Gastrocnemius medialis (tissue), 4 donors: ENCODE measurements at regions not wholly inside any gene's neighbourhood (a gene's known extent, or its start where the extent isn't known, plus 50 kb on each side); places are given as distances from the start of the nearest gene placed in this dataset.

Source experiments
- ATAC-seq, 2 donors: fragments of 150-250 bp; one replicate each; pipeline ENCODE4 v1.9.1; 2016
- DNase-seq, 2 donors: peaks; one replicate each; pipeline ENCODE4 v3.0.0-alpha.2; 2019
- H3K27ac ChIP-seq, 4 donors: fragments of 200-600 bp; sonication (generic); 1 replicate in 1 of 4; 2 replicates in 3 of 4; pipeline ENCODE4 v1.5.1; 2016 to 2018; ENCODE audit warnings: mild to moderate bottlenecking in 2 of 4, moderate library complexity in 1 of 4
- H3K27me3 ChIP-seq, 3 donors: fragments of 200-600 bp; sonication (generic) in 2 of 3; 1 replicate in 1 of 3; 2 replicates in 2 of 3; pipeline versions ENCODE4 v1.5.1 to v1.6.0; 2016 to 2019; ENCODE audit warnings: mild to moderate bottlenecking in 1 of 3, moderate library complexity in 1 of 3
- H3K36me3 ChIP-seq, 2 donors: fragments of 200-600 bp; sonication (generic) in 1 of 2; one replicate each; pipeline ENCODE4 v1.5.1; 2017 to 2018
- H3K4me1 ChIP-seq, 2 donors: fragments of 200-600 bp; sonication (generic) in 1 of 2; one replicate each; pipeline ENCODE4 v1.5.1; 2016 to 2017; ENCODE audit warnings: mild to moderate bottlenecking in 2 of 2
- H3K4me3 ChIP-seq, 4 donors: fragments of 200-600 bp; sonication (generic) in 3 of 4; 1 replicate in 1 of 4; 2 replicates in 3 of 4; pipeline ENCODE4 v1.5.1; 2016 to 2019; ENCODE audit warnings: mild to moderate bottlenecking in 2 of 4
- H3K9me3 ChIP-seq, 3 donors: fragments of 200-600 bp; sonication (generic) in 2 of 3; 1 replicate in 1 of 3; 2 replicates in 2 of 3; pipeline ENCODE4 v1.5.1; 2016 to 2019
- POLR2A ChIP-seq, 2 donors: fragments of 450-650 bp; IDR thresholded peaks; one replicate each; pipeline ENCODE4 v1.6.1; 2017; ENCODE audit warnings: antibody characterized with exemption in 2 of 2, mild to moderate bottlenecking in 2 of 2, moderate library complexity in 2 of 2
- in situ Hi-C, 4 donors: fragments of 200-750 bp; cut with MboI; loops; one replicate each; pipeline versions ENCODE4 v1.15.0 to v1.8.0; 2017; ENCODE audit warnings: low sequenced_read_pairs in 4 of 4
- intact Hi-C: fragments of 100-400 bp; cut with DNase I; formaldehyde crosslinking; loops from one replicate; pipeline ENCODE4 v1.15.1; 2023; ENCODE audit warnings: low total_unique reads
- TF ChIP-seq, protein P1 (sequence below), 5 experiments: fragments of 450-650 bp in 3 of 5; fragments of 200-600 bp in 2 of 5; sonication (generic) in 2 of 5; IDR thresholded peaks in 4 of 5; conservative IDR thresholded peaks in 1 of 5; 1 replicate in 4 of 5; 2 replicates in 1 of 5; pipeline ENCODE4 v1.5.1; 2016 to 2019; ENCODE audit warnings: antibody characterized with exemption in 5 of 5, mild to moderate bottlenecking in 3 of 5, moderate library complexity in 3 of 5

DNA sequence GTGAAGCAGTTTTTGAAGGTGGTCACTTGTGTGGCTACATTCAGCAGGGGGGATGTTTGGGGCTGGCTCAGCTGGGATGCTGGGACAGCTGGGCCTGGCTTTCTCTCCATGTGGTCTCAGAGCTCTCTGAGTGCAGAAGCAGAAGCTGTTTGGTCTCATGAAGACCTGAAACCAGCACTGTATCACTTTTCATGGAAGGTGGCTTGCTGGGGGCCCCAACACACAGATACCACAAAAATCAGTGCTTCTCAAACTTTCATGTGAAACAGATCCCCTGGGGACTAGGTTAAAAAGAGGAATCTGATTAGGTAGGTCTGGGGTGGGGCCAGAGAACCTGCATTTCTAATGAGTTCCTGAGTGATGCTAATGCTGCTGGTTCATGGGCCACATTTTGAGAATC, 347.3 kb downstream of the DHX35 start:
- no peak overlapping the region for H3K27ac ChIP-seq
- DNase-seq, result no peak
- no peak for TF ChIP-seq POLR2A (IDR thresholded peaks at IDR 0.05)
- TF ChIP-seq, protein P1, sequence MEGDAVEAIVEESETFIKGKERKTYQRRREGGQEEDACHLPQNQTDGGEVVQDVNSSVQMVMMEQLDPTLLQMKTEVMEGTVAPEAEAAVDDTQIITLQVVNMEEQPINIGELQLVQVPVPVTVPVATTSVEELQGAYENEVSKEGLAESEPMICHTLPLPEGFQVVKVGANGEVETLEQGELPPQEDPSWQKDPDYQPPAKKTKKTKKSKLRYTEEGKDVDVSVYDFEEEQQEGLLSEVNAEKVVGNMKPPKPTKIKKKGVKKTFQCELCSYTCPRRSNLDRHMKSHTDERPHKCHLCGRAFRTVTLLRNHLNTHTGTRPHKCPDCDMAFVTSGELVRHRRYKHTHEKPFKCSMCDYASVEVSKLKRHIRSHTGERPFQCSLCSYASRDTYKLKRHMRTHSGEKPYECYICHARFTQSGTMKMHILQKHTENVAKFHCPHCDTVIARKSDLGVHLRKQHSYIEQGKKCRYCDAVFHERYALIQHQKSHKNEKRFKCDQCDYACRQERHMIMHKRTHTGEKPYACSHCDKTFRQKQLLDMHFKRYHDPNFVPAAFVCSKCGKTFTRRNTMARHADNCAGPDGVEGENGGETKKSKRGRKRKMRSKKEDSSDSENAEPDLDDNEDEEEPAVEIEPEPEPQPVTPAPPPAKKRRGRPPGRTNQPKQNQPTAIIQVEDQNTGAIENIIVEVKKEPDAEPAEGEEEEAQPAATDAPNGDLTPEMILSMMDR (IDR thresholded peaks at IDR 0.05 in 4 of 5, conservative IDR thresholded peaks at IDR 0.05 in 1 of 5), result no peak
- intact Hi-C loops (no loop called here), in situ Hi-C loops (no loop called here)
- no peaks in the 10 kb centered on the region for H3K36me3 ChIP-seq
- no peak overlapping the region for H3K4me3 ChIP-seq
- no peak for ATAC-seq
- H3K9me3 ChIP-seq, result no peaks in the 10 kb centered on the region
- no peaks in the 10 kb centered on the region for H3K27me3 ChIP-seq
- no peaks in the 10 kb centered on the region for H3K4me1 ChIP-seq

DNA sequence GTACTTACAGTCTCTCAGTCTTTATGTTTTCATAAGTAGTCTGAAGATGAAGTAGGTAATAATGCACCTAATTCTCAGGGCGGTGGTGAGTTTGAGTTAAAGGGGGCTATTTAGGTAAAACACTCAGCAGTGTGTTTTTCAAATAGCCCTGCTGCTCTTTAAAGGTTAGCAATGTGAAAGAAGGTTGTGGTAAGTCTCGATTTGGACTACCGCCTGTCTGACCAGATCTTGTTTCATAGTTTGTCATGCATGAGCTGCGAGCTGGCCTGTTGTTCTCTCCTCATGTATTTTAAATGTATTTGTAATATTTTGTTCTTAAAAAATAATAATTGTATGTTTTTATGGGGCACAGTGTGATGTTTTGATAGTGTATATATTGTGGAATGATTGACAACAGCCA, 340.2 kb downstream of the DHX35 start:
- DNase-seq, result no peak
- intact Hi-C loops, result no loop called here
- Histone ChIP-seq H3K36me3 (no peaks in the 10 kb centered on the region), H3K9me3 (no peaks in the 10 kb centered on the region), H3K4me1 (no peaks in the 10 kb centered on the region), H3K27me3 (no peaks in the 10 kb centered on the region), H3K27ac (no peak overlapping the region), H3K4me3 (no peak overlapping the region)
- in situ Hi-C loops, result no loop called here
- TF ChIP-seq, protein P1 (IDR thresholded peaks at IDR 0.05 in 4 of 5, conservative IDR thresholded peaks at IDR 0.05 in 1 of 5), result no peak
- no peak for TF ChIP-seq POLR2A (IDR thresholded peaks at IDR 0.05)
- ATAC-seq, result no peak

DNA sequence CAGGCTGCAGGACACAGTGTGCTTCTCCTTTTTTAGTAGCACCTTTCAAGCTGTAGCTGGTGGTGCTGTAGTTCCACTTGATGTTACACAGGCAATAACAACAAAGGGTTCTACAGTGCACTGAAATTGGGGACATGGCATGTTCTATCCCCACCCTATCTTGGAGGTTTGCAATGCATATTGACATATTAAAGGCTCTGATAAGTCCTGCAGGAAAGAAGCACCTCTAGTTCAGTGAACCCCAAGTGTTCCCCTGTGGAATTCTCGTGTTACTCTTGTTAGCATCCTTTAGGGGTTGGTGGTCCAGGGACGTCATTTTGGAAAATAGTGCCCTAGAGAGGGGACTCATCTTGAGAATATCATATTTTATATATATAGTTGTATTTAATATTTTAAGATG, 337.6 kb downstream of the DHX35 start:
- Histone ChIP-seq H3K27me3 (no peaks in the 10 kb centered on the region), H3K27ac (no peak overlapping the region), H3K36me3 (no peaks in the 10 kb centered on the region), H3K9me3 (no peaks in the 10 kb centered on the region), H3K4me3 (no peak overlapping the region), H3K4me1 (no peaks in the 10 kb centered on the region)
- ATAC-seq, result no peak
- intact Hi-C loops (no loop called here), in situ Hi-C loops (no loop called here)
- DNase-seq, result no peak
- TF ChIP-seq, protein P1 (IDR thresholded peaks at IDR 0.05 in 4 of 5, conservative IDR thresholded peaks at IDR 0.05 in 1 of 5), result no peak
- TF ChIP-seq POLR2A (IDR thresholded peaks at IDR 0.05), result no peak

DNA sequence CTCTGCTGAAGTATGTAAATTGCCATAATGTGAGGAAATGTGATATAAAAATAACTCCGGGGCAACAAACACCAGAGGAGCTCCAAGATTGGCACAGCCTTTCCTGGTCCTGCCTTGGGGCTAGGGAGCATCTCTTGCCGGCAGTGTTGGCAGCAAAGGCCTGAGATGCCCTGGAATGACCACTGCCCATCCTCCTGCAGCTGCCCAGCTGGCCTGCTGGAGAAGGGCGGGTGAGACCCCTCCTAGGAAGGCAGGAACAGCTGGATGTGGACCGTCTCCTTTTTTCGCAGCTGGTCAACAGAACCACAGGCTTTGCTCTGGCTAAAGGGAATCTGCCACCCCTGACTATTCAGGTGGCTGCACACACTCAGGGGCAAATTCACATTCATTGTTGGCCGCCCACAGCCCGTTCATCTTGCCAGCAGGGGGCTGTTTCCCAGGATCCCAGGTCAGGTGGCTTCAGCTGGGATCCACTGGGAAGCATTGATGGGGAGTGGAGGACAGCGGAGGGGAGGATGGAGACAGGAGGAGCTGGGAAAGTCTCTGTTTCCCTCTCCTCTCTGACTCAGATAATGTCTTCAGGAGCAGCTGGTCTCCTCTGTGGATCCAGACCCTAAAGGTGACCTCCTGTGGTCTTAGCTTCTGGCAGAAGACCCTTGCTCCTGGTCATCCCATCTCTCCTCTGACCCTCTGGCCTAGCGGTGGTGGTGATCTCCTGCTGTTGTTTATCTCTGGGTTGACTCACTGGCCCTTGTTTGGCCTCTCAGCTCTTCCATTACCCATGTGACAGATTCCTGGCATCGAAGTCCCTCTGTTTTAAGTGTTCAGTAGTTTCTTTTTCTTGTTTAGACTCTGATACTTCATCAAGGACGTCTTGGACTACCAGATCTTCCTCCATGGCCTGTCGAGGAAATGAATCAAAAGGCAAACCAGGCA, 336.7 kb downstream of the DHX35 start:
- no peaks in the 10 kb centered on the region for H3K36me3 ChIP-seq
- H3K4me3 ChIP-seq, result no peak overlapping the region
- TF ChIP-seq, protein P1 (IDR thresholded peaks at IDR 0.05 in 4 of 5, conservative IDR thresholded peaks at IDR 0.05 in 1 of 5), result no peak
- TF ChIP-seq POLR2A (IDR thresholded peaks at IDR 0.05), result no peak
- H3K4me1 ChIP-seq, result no peaks in the 10 kb centered on the region
- ATAC-seq (no peak), DNase-seq (no peak)
- H3K27ac ChIP-seq, result no peak overlapping the region
- intact Hi-C loops, result no loop called here
- H3K27me3 ChIP-seq, result no peaks in the 10 kb centered on the region
- in situ Hi-C loops, result no loop called here
- no peaks in the 10 kb centered on the region for H3K9me3 ChIP-seq
